HepG2 (cell line): ENCODE measurements at regions not wholly inside any gene's neighbourhood (a gene's known extent, or its start where the extent isn't known, plus 50 kb on each side); places are given as distances from the start of the nearest gene placed in this dataset.

ENCODE experiments used
- ATAC-seq: fragments of 200-7000 bp; cut with Tn5 transposase; 3 replicates; pipeline ENCODE4 v1.9.1; 2020; ENCODE audit warnings: mild to moderate bottlenecking, moderate library complexity
- BruUV-seq: library from RNA; stranded (reverse); fragments of 400-500 nt; replicated peaks from 2 replicates; lab custom pipeline; 2021; lab: Mats Ljungman, UMichigan
- CTCF ChIA-PET: fragments of 300-600 bp; formaldehyde crosslinking; extraction: SDS; loops from one replicate; lab custom pipeline; 2021; ENCODE audit warnings: low total read pairs, inconsistent platforms, low intra/inter-chr PET ratio; lab: Yijun Ruan, JAX
- POLR2A ChIA-PET: fragments of 350-600 bp; sonication (Branson Sonifier 250); formaldehyde crosslinking; loops from one replicate; lab custom pipeline; 2020; ENCODE audit warnings: antibody characterized with exemption, inconsistent platforms; lab: Yijun Ruan, JAX
- DNase-seq: peaks from one replicate; pipeline ENCODE4 v3.0.0-alpha.2; 2015; ENCODE audit warnings: low spot score
- FAIRE-seq: peaks from 3 replicates; lab custom pipeline; 2011; peaks lifted over from hg19 to GRCh38; lab: Jason Lieb, UNC
- H2AFZ ChIP-seq: one replicate; pipeline ENCODE4 v1.6.1; 2011; ENCODE audit warnings: low read length, inconsistent platforms
- H3K27ac ChIP-seq: fragments of 300-600 bp; 3 replicates; pipeline ENCODE4 v1.8.0; 2011; ENCODE audit warnings: mixed run types, mild to moderate bottlenecking, mixed read lengths, low read length, inconsistent platforms; ENCODE audit not compliant: insufficient read depth; ENCODE audit errors: extremely low read length
- H3K27me3 ChIP-seq, 2 experiments: fragments of 200-600 bp in 1 of 2; 2 replicates in 1 of 2; 3 replicates in 1 of 2; pipeline versions ENCODE4 v1.6.0 to v1.8.0; 2011; ENCODE audit warnings: low read length in 2 of 2, mild to moderate bottlenecking in 2 of 2, moderate library complexity in 2 of 2, inconsistent platforms in 1 of 2; ENCODE audit not compliant: insufficient read depth in 2 of 2, control insufficient read depth in 1 of 2
- H3K36me3 ChIP-seq, 2 experiments: fragments of 200-600 bp in 1 of 2; replicated peaks in 1 of 2; 2 replicates in 1 of 2; 3 replicates in 1 of 2; pipeline versions ENCODE4 v1.5.1 to v1.8.0; 2011; ENCODE audit warnings: low read length in 2 of 2, inconsistent platforms in 1 of 2; ENCODE audit not compliant: insufficient read depth in 2 of 2, control insufficient read depth in 1 of 2
- H3K4me1 ChIP-seq: 2 replicates; pipeline ENCODE4 v1.5.1; 2012; ENCODE audit warnings: low read length, inconsistent platforms; ENCODE audit not compliant: insufficient read depth
- H3K4me2 ChIP-seq: 2 replicates; pipeline ENCODE4 v1.6.0; 2011; ENCODE audit warnings: low read depth, low read length, inconsistent platforms
- H3K4me3 ChIP-seq, 3 experiments: fragments of 200-600 bp in 1 of 3; sonication (generic), shearing (Covaris generic) in 1 of 3; replicated peaks in 1 of 3; 2 replicates each; pipeline ENCODE4 v1.5.1; 2011 to 2016; ENCODE audit warnings: low read length in 3 of 3, inconsistent platforms in 2 of 3, low read depth in 2 of 3, mild to moderate bottlenecking in 2 of 3, control low read depth in 1 of 3, mixed read lengths in 1 of 3; ENCODE audit not compliant: insufficient read depth in 1 of 3
- H3K79me2 ChIP-seq: one replicate; pipeline ENCODE4 v1.6.1; 2011; ENCODE audit warnings: low read length, inconsistent platforms; ENCODE audit not compliant: insufficient read depth
- H3K9ac ChIP-seq: 2 replicates; pipeline ENCODE4 v1.6.0; 2011; ENCODE audit warnings: mild to moderate bottlenecking, low read depth, low read length, inconsistent platforms; ENCODE audit not compliant: insufficient read depth
- H3K9me3 ChIP-seq: 2 replicates; pipeline ENCODE4 v1.5.1; 2012; ENCODE audit warnings: mild to moderate bottlenecking, low read length
- H4K20me1 ChIP-seq: 2 replicates; pipeline ENCODE4 v1.6.0; 2011; ENCODE audit warnings: inconsistent platforms, mild to moderate bottlenecking, low read length, moderate library complexity; ENCODE audit not compliant: insufficient read depth
- JUND ChIP-seq: sonication (generic); formaldehyde crosslinking; IDR thresholded peaks from 2 replicates; pipeline ENCODE4 v1.8.0; 2022; ENCODE audit warnings: mild to moderate bottlenecking, missing genetic modification reagents
- MEIS2 ChIP-seq: sonication (generic); formaldehyde crosslinking; IDR thresholded peaks from 2 replicates; pipeline ENCODE4 v1.9.0; 2021; ENCODE audit warnings: mild to moderate bottlenecking, missing genetic modification reagents
- POLR2AphosphoS5 ChIP-seq: IDR thresholded peaks from 2 replicates; pipeline ENCODE4 v1.6.1; 2012; ENCODE audit warnings: low read depth, low read length
- RNF2 ChIP-seq: fragments of 450-650 bp; conservative IDR thresholded peaks from 2 replicates; pipeline ENCODE4 v1.6.1; 2016; ENCODE audit warnings: low read depth
- SMAD9 ChIP-seq: sonication (generic); formaldehyde crosslinking; IDR thresholded peaks from 2 replicates; pipeline ENCODE4 v1.5.1; 2020; ENCODE audit warnings: mild to moderate bottlenecking, missing genetic modification reagents
- ZNF451 ChIP-seq: sonication (generic); formaldehyde crosslinking; IDR thresholded peaks from 2 replicates; pipeline ENCODE4 v1.5.0; 2020; ENCODE audit warnings: mild to moderate bottlenecking, missing genetic modification reagents
- ZNF484 ChIP-seq: sonication (generic); formaldehyde crosslinking; IDR thresholded peaks from 2 replicates; pipeline ENCODE4 v1.5.1; 2020; ENCODE audit warnings: mild to moderate bottlenecking, low read depth, missing genetic modification reagents, borderline replicate concordance
- ZNF607 ChIP-seq: sonication (generic); formaldehyde crosslinking; IDR thresholded peaks from 2 replicates; pipeline ENCODE4 v1.5.1; 2020; ENCODE audit warnings: missing genetic modification reagents, mild to moderate bottlenecking, borderline replicate concordance
- ZNF629 ChIP-seq: sonication (generic); formaldehyde crosslinking; conservative IDR thresholded peaks from 2 replicates; pipeline ENCODE4 v1.5.0; 2020; ENCODE audit warnings: missing genetic modification reagents
- WGBS: methylation state at CpG from one replicate; pipeline ENCODE4 v1.1.6; 2017; ENCODE audit warnings: low lambda C conversion rate; 5-methylcytosine and 5-hydroxymethylcytosine counted together
- in situ Hi-C: cut with HindIII; loops from 2 replicates; pipeline ENCODE4 v1.10.0; 2017; ENCODE audit warnings: low pct_unique_long_range_greater_than_20kb; ENCODE audit not compliant: extremely low pct_ligation_motif_present
- intact Hi-C: fragments of 100-400 bp; cut with micrococcal nuclease; formaldehyde crosslinking; loops from one replicate; pipeline ENCODE4 v1.10.0; 2022; ENCODE audit not compliant: unreplicated experiment

DNA sequence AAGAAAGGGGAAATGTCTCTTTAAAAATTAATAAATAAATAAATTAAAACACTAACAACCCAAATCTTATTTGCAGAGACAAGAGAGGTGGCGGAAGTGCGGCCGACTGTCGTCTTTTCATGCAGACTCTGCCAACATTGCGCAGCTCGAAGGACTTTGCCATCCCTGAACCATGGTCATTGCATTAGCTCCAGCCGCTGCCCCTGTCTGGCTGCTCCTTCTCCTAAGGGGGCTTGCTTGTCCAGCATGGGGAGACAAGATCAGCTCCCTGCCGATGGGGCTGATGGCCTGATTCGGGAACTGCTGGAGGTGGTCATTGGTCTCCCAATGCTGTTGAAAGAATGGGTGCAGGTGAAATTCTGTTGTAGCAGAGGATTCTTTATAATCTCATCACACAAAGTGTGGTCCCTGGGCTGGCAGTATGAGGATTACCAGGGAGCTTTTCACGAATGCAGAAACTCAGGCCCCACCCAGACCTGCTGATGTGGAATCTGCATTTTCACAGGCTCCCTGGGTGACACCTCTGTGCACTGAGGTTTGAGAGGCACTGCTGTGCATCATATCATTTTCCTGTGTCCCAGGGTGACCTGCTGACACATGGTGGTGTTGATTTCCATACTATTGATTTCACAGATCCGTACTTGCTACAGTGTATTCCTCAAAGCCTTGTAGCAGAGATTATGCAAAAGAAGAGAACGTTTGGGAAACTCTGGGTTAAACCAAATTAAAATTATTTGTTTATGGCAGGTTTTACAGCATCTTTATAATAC, 172.4 kb upstream of the ZMIZ1 start (continued):
- TF ChIP-seq MEIS2 (CRISPR knock-in tag) (no peak), ZNF451 (no peak), RNF2 (no peak), ZNF607 (CRISPR knock-in tag) (no peak)

DNA sequence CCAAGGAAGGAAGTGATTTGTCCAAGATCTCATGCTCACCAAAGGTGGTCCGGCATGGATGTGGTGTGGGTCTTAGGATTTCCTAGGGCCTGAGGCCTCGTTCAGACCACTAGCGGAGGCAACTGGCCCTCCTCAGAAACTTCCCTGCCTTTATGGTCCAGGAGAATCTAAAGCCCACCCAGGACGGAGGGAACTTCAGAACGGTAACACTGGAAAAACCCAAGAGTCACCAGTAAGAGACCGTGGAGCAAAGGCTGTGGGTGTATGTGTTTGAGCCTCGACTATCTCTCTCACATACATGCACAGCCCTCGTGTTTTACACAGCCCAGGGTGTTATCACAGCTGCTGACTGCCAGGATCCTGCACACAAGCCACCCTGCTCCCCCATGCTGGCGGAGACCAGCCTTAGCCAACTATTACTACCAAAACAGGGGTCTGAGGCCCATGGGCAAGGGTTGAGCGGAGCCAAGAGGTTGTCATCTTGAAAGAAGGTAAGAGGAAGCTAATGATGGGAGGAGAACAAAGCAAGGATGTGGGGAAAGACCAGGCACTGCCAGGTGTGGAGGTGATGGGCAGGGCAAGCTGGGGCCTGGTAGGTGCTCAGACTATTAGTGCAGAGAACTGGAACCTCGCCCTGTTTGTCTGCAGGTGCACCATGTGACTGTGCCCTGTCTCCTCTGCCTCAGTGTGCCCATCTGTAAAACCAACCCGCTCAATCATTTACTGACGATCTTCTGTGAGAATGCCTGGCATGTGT, 170.2 kb upstream of the ZMIZ1 start:
- H4K20me1 ChIP-seq: no peaks in the 10 kb centered on the region
- WGBS: 74% methylated on average over 10 of the region's 13 CpGs
- intact Hi-C loops: no loop called here
- ChIA-PET POLR2A (no interaction called here), CTCF (no interaction called here)
- ATAC-seq (no peak), FAIRE-seq (no peak), DNase-seq (no peak)
- no peak overlapping the region for H2AFZ ChIP-seq
- H3K9me3 ChIP-seq: no peaks in the 10 kb centered on the region
- no peak overlapping the region for H3K4me2 ChIP-seq
- no peaks in the 10 kb centered on the region for H3K79me2 ChIP-seq
- H3K4me3 ChIP-seq: no peak overlapping the region
- H3K4me1 ChIP-seq: peaks cover 36% of the 10 kb centered on the region
- in situ Hi-C loops: no loop called here
- H3K27me3 ChIP-seq: peaks cover 0 to 28% of the 10 kb centered on the region in 2 experiments; a peak in 3 of 5 replicates
- no TSS peak for BruUV-seq
- H3K36me3 ChIP-seq: no peaks in the 10 kb centered on the region
- TF ChIP-seq SMAD9 (CRISPR knock-in tag): no peak
- 0 out of 2 replicates have a peak, but pooled peaks have one; percentile 26 for TF ChIP-seq ZNF629 (CRISPR knock-in tag)
- TF ChIP-seq ZNF484 (CRISPR knock-in tag): no peak
- no peak for TF ChIP-seq JUND (CRISPR knock-in tag)
- no peak for TF ChIP-seq POLR2AphosphoS5
- H3K27ac ChIP-seq: no peak overlapping the region
- no peak overlapping the region for H3K9ac ChIP-seq
